ENCODE measurements at regions not wholly inside any gene's neighbourhood (a gene's known extent, or its start where the extent isn't known, plus 50 kb on each side); places are given as distances from the start of the nearest gene placed in this dataset.

DNA sequence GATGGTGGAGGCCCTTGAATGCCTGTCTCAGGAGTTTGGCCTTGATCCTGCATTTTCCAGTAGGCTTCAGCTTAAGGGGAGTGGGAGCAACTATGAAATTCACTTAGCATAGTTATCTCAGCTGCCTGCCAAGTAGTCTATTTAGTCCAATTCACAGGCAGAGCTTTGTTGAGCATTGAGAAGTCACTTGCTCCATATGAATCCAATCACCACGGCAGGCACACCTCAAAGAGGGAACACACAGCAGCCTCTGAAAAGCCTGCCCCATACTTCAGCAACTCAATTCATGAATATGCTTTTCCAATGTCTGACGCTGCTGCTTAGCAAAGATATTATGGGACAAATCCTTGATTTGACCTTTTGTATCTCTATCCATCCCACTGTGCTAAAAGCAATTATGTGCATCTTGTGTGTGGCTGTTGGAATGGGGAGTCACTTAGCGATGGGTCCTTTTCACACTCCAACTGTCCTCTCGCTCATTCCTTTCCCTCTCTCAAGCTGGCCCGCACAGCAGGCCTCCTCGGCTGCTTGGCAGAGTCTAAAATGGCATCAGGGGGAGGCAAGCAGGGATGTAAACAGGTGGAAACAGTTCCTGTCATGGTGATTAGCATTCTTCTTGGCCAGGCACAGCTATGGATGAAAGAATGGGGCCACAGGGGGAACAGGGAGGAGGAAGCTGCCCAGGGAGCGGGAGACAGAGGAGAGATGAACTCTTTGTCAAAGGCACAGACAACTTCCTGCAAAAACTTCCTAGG, 56.0 kb upstream of the LRPPRC start:
- H3K4me1 ChIP-seq, result peaks cover 10% of the 10 kb centered on the region
- intact Hi-C loops (cut with DNase I), result no loop called here
- H3K9me3 ChIP-seq, result no peaks in the 10 kb centered on the region
- DNase-seq, result no peak
- no peak overlapping the region for H3K27ac ChIP-seq
- no peaks in the 10 kb centered on the region for H3K27me3 ChIP-seq (ENCODE audit: insufficient read depth in 3 of 3, low read length in 2 of 3)
- H3K36me3 ChIP-seq (ENCODE audit: insufficient read depth in 1 of 2, low read depth in 1 of 2), result no peaks in the 10 kb centered on the region
- ATAC-seq, result peak in 1 of 4 donors; percentile 25
- H3K4me3 ChIP-seq, result no peak overlapping the region
- TF ChIP-seq, protein P1, sequence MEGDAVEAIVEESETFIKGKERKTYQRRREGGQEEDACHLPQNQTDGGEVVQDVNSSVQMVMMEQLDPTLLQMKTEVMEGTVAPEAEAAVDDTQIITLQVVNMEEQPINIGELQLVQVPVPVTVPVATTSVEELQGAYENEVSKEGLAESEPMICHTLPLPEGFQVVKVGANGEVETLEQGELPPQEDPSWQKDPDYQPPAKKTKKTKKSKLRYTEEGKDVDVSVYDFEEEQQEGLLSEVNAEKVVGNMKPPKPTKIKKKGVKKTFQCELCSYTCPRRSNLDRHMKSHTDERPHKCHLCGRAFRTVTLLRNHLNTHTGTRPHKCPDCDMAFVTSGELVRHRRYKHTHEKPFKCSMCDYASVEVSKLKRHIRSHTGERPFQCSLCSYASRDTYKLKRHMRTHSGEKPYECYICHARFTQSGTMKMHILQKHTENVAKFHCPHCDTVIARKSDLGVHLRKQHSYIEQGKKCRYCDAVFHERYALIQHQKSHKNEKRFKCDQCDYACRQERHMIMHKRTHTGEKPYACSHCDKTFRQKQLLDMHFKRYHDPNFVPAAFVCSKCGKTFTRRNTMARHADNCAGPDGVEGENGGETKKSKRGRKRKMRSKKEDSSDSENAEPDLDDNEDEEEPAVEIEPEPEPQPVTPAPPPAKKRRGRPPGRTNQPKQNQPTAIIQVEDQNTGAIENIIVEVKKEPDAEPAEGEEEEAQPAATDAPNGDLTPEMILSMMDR (IDR thresholded peaks at IDR 0.05), result no peak
- 44 to 61% (median 58%) methylated on average over 7 of the region's 7 CpGs for WGBS, 3 donors

DNA sequence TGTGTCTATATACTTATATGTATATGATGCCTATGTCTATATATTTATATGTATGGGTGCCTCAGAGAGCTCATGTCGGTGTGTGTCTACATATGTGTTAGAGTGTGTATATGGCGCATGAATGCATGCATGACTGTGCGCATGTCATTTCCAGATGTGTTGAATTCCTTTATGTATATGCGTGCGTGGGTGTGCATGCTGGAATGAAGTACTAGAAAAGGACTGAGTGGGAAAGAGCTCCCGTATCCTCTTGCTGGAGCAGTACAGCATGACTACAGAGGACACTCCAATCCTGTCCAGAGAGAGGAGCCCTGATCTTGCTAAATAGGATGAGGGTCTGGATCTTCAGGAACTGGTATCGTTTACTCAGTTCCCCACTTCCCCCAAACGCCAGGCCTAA, 56.8 kb upstream of the LRPPRC start:
- DNase-seq (no peak), ATAC-seq (peak in 1 of 4 donors; percentile 37)
- H3K9me3 ChIP-seq, result no peaks in the 10 kb centered on the region
- H3K36me3 ChIP-seq (ENCODE audit: insufficient read depth in 1 of 2, low read depth in 1 of 2), result no peaks in the 10 kb centered on the region
- TF ChIP-seq, protein P1 (IDR thresholded peaks at IDR 0.05), result no peak
- H3K27ac ChIP-seq, result no peak overlapping the region
- H3K4me3 ChIP-seq, result no peak overlapping the region
- WGBS, 3 donors, result 79 to 86% (median 85%) methylated on average over 8 of the region's 8 CpGs
- H3K27me3 ChIP-seq (ENCODE audit: insufficient read depth in 3 of 3, low read length in 2 of 3), result no peaks in the 10 kb centered on the region
- H3K4me1 ChIP-seq, result peaks cover 10% of the 10 kb centered on the region
- intact Hi-C loops (cut with DNase I), result no loop called here

DNA sequence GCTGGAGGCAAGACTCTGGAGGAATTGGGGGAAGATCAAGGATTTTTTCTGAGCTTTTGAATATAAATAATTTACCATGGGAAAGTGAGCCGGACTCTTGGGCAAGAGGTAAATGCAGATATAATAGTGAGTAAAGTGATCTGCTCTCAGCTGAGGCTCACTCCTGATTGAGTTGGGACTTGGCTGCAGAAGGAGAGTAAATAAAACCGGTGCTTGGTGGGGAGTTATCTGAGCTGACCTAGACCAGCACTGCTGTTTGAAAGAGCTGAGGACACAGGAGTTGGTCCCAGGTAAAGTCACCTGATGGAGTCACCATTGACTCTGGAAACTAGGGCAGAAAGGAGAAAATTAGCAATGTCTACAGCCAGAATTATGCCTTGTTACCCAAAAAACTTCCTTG, 57.3 kb upstream of the LRPPRC start:
- no peaks in the 10 kb centered on the region for H3K36me3 ChIP-seq (ENCODE audit: insufficient read depth in 1 of 2, low read depth in 1 of 2)
- intact Hi-C loops (cut with DNase I), result no loop called here
- H3K27me3 ChIP-seq (ENCODE audit: insufficient read depth in 3 of 3, low read length in 2 of 3), result no peaks in the 10 kb centered on the region
- no peak overlapping the region for H3K27ac ChIP-seq
- no peak overlapping the region for H3K4me3 ChIP-seq
- WGBS, 3 donors, result 22 to 61% (median 30%) methylated on average over 2 of the region's 2 CpGs
- peaks cover 10% of the 10 kb centered on the region for H3K4me1 ChIP-seq
- ATAC-seq, result peak in 2 of 4 donors; percentile 36 to 56
- TF ChIP-seq, protein P1 (IDR thresholded peaks at IDR 0.05), result no peak
- no peaks in the 10 kb centered on the region for H3K9me3 ChIP-seq
- DNase-seq, result no peak

DNA sequence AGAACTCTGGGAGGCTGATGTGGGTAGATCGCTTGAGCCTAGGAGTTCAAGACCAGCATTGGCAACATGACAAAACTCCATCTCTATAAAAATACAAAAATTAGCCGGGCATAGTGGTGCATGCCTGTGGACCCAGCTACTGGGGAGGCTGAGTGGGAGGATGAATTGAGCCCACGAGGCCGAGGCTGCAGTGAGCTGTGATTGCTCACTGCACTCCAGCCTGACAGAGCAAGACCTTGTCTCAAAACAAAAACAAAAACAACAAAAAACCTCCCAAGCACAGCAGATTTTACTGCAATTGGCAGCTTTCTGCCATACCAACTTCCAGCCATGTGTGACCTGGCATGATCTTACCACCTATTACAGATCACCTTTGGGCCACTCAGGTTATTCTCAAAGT, 57.7 kb upstream of the LRPPRC start:
- Histone ChIP-seq H3K27me3 (ENCODE audit: insufficient read depth in 3 of 3, low read length in 2 of 3) (no peaks in the 10 kb centered on the region), H3K4me3 (no peak overlapping the region), H3K4me1 (peaks cover 10% of the 10 kb centered on the region), H3K27ac (no peak overlapping the region), H3K9me3 (no peaks in the 10 kb centered on the region), H3K36me3 (ENCODE audit: insufficient read depth in 1 of 2, low read depth in 1 of 2) (no peaks in the 10 kb centered on the region)
- whole genome bisulfite sequencing, 3 donors, result 76 to 85% (median 78%) methylated on average over 4 of the region's 4 CpGs
- intact Hi-C loops (cut with DNase I), result no loop called here
- ATAC-seq, result no peak
- no peak for DNase-seq
- TF ChIP-seq, protein P1 (IDR thresholded peaks at IDR 0.05), result no peak

DNA sequence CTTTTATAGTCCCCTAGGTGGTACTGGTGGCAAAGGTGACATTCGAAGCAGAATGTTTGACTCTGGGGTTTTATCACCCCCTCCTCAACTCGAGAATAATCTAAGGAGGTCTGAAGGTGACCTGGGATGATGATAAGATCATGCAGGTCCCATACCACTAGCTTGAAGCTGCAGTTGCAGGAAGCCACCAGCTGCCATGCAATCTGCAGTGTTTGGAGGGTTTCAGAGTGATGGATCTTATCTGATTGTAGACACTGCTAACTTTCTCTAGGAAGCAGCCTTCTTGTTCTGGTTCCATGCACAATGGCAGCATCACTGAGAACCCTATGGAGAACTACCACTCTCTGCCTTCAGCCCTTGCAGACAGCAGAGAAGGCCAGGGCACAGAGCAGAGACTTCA, 59.4 kb upstream of the LRPPRC start:
- DNase-seq (no peak), ATAC-seq (no peak)
- Histone ChIP-seq H3K9me3 (no peaks in the 10 kb centered on the region), H3K27me3 (ENCODE audit: insufficient read depth in 3 of 3, low read length in 2 of 3) (no peaks in the 10 kb centered on the region), H3K4me3 (no peak overlapping the region), H3K27ac (no peak overlapping the region), H3K36me3 (ENCODE audit: insufficient read depth in 1 of 2, low read depth in 1 of 2) (no peaks in the 10 kb centered on the region), H3K4me1 (peaks cover 10% of the 10 kb centered on the region)
- intact Hi-C loops (cut with DNase I), result no loop called here
- TF ChIP-seq, protein P1 (IDR thresholded peaks at IDR 0.05), result no peak
- WGBS, 3 donors, result 50 to 62% (median 51%) methylated on average over 2 of the region's 2 CpGs
